ENCODE measurements at regions not wholly inside any gene's neighbourhood (a gene's known extent, or its start where the extent isn't known, plus 50 kb on each side); places are given as distances from the start of the nearest gene placed in this dataset.
"Not testable (repeated sequence)": the region's sequence is repeated elsewhere in the genome, so short reads cannot be mapped to it uniquely, and the experiment has no call there.

DNA sequence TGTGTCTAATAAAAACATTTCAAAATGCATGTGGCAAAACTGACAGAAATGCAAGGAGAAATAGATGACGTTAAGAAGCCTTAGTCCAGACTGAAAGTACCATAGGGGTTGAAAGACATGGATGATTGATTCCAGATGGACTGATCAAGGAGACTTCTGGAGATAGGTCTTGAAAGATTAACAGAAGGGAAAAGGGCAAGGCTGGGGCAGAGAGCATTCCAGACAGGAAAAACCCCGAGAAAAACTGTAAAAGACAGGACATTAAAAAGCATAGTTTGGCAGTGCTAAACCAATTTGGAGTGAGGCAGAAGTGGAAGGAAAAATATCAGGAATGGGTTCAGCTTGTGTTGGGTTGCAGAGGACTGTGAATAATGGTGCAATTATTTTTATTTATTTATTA is 375.2 kb upstream of the SGO1 start:
- TF ChIP-seq PRDM1 (tag by site-specific recombination; IDR thresholded peaks at IDR 0.05) (no peak), ZNF404 (tag by site-specific recombination; IDR thresholded peaks at IDR 0.05) (no peak), ZNF610 (tag by site-specific recombination; IDR thresholded peaks at IDR 0.05; ENCODE audit: borderline replicate concordance) (no peak), ZNF670 (tag by site-specific recombination; IDR thresholded peaks at IDR 0.05; ENCODE audit: low read depth) (no peak), BCL11B (tag by site-specific recombination; IDR thresholded peaks at IDR 0.05; ENCODE audit: low read depth) (no peak), ZFHX2 (tag by site-specific recombination; conservative IDR thresholded peaks at IDR 0.05) (no peak), ZNF664 (tag by site-specific recombination; IDR thresholded peaks at IDR 0.05) (no peak), HOXD13 (CRISPR knock-in tag; IDR thresholded peaks at IDR 0.05; ENCODE audit: borderline replicate concordance) (no peak)
- TF ChIP-seq, protein P1, sequence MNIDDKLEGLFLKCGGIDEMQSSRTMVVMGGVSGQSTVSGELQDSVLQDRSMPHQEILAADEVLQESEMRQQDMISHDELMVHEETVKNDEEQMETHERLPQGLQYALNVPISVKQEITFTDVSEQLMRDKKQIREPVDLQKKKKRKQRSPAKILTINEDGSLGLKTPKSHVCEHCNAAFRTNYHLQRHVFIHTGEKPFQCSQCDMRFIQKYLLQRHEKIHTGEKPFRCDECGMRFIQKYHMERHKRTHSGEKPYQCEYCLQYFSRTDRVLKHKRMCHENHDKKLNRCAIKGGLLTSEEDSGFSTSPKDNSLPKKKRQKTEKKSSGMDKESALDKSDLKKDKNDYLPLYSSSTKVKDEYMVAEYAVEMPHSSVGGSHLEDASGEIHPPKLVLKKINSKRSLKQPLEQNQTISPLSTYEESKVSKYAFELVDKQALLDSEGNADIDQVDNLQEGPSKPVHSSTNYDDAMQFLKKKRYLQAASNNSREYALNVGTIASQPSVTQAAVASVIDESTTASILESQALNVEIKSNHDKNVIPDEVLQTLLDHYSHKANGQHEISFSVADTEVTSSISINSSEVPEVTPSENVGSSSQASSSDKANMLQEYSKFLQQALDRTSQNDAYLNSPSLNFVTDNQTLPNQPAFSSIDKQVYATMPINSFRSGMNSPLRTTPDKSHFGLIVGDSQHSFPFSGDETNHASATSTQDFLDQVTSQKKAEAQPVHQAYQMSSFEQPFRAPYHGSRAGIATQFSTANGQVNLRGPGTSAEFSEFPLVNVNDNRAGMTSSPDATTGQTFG (tag by site-specific recombination; IDR thresholded peaks at IDR 0.05; ENCODE audit: borderline replicate concordance): no peak
- TF ChIP-seq, protein P2, sequence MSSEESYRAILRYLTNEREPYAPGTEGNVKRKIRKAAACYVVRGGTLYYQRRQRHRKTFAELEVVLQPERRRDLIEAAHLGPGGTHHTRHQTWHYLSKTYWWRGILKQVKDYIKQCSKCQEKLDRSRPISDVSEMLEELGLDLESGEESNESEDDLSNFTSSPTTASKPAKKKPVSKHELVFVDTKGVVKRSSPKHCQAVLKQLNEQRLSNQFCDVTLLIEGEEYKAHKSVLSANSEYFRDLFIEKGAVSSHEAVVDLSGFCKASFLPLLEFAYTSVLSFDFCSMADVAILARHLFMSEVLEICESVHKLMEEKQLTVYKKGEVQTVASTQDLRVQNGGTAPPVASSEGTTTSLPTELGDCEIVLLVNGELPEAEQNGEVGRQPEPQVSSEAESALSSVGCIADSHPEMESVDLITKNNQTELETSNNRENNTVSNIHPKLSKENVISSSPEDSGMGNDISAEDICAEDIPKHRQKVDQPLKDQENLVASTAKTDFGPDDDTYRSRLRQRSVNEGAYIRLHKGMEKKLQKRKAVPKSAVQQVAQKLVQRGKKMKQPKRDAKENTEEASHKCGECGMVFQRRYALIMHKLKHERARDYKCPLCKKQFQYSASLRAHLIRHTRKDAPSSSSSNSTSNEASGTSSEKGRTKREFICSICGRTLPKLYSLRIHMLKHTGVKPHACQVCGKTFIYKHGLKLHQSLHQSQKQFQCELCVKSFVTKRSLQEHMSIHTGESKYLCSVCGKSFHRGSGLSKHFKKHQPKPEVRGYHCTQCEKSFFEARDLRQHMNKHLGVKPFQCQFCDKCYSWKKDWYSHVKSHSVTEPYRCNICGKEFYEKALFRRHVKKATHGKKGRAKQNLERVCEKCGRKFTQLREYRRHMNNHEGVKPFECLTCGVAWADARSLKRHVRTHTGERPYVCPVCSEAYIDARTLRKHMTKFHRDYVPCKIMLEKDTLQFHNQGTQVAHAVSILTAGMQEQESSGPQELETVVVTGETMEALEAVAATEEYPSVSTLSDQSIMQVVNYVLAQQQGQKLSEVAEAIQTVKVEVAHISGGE (tag by site-specific recombination; conservative IDR thresholded peaks at IDR 0.05; ENCODE audit: low read depth): no peak
- no peak overlapping the region for H3K27ac ChIP-seq (ENCODE audit: extremely low read depth, low read depth, low read length)
- POLR2A ChIA-PET: no interaction called here
- no peaks in the 10 kb centered on the region for H3K9me3 ChIP-seq (ENCODE audit: control insufficient read depth, insufficient read depth, low read depth, low read length)
- no peaks in the 10 kb centered on the region for H3K36me3 ChIP-seq (ENCODE audit: control insufficient read depth in 2 of 2, insufficient read depth in 1 of 2, low read length in 2 of 2)
- CTCF ChIA-PET: no interaction called here
- H3K4me1 ChIP-seq (ENCODE audit: control insufficient read depth, insufficient read depth, low read length): no peaks in the 10 kb centered on the region
- no peak overlapping the region for H3K4me3 ChIP-seq (ENCODE audit: low read depth, low read length)

DNA sequence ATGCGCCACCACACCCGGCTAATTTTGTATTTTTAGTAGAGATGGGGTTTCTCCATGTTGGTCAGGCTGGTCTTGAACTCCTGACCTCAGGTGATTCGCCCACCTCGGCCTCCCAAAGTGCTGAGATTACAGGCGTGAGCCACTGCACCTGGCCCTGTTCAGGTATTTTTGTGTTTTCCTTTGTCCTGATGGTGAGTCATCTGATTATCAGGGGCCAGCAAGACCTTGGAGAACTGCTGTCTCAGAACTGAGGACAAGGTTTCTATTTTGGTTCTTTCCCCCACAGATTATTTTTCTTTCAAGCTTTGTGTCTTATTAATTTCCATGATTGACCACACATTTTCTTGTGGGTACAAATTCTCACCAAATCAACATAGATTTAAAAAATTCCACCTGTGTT is 374.4 kb upstream of the SGO1 start:
- CTCF ChIA-PET; H3K4me1 ChIP-seq (ENCODE audit: control insufficient read depth, insufficient read depth, low read length); H3K9me3 ChIP-seq (ENCODE audit: control insufficient read depth, insufficient read depth, low read depth, low read length); H3K36me3 ChIP-seq (ENCODE audit: control insufficient read depth in 2 of 2, insufficient read depth in 1 of 2, low read length in 2 of 2); H3K4me3 ChIP-seq (ENCODE audit: low read depth, low read length); H3K27ac ChIP-seq (ENCODE audit: extremely low read depth, low read depth, low read length); POLR2A ChIA-PET: not testable (repeated sequence)

DNA sequence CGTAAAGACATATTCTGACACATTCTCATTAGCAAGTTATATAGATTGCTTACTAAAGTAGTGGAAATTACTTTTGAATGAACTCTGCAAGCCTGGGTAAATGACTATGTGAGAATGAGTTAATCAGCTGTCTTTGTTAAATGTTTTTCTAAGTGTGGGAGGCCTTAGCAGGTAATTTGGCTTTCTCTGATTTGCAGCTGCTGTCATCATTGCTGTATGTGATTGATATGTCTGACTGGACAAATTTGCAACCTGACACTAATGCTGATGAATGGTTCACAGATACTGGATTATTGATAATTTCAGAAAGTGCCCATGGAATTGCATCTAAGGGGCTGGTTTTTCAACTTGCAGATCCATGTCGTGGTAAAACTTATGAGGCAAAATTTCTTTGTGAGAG is 372.2 kb upstream of the SGO1 start:
- no peak overlapping the region for H3K27ac ChIP-seq (ENCODE audit: extremely low read depth, low read depth, low read length)
- POLR2A ChIA-PET: no interaction called here
- H3K4me1 ChIP-seq (ENCODE audit: control insufficient read depth, insufficient read depth, low read length): no peaks in the 10 kb centered on the region
- H3K9me3 ChIP-seq (ENCODE audit: control insufficient read depth, insufficient read depth, low read depth, low read length): no peaks in the 10 kb centered on the region
- CTCF ChIA-PET: no interaction called here
- no peaks in the 10 kb centered on the region for H3K36me3 ChIP-seq (ENCODE audit: control insufficient read depth in 2 of 2, insufficient read depth in 1 of 2, low read length in 2 of 2)
- no peak overlapping the region for H3K4me3 ChIP-seq (ENCODE audit: low read depth, low read length)
- TF ChIP-seq, protein P3, sequence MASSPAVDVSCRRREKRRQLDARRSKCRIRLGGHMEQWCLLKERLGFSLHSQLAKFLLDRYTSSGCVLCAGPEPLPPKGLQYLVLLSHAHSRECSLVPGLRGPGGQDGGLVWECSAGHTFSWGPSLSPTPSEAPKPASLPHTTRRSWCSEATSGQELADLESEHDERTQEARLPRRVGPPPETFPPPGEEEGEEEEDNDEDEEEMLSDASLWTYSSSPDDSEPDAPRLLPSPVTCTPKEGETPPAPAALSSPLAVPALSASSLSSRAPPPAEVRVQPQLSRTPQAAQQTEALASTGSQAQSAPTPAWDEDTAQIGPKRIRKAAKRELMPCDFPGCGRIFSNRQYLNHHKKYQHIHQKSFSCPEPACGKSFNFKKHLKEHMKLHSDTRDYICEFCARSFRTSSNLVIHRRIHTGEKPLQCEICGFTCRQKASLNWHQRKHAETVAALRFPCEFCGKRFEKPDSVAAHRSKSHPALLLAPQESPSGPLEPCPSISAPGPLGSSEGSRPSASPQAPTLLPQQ (tag by site-specific recombination; IDR thresholded peaks at IDR 0.05): no peak
- TF ChIP-seq ZNF433 (tag by site-specific recombination; IDR thresholded peaks at IDR 0.05; ENCODE audit: low read depth) (no peak), ZNF549 (tag by site-specific recombination; IDR thresholded peaks at IDR 0.05) (no peak), ZFP41 (tag by site-specific recombination; IDR thresholded peaks at IDR 0.05; ENCODE audit: borderline replicate concordance) (no peak), ZNF621 (tag by site-specific recombination; IDR thresholded peaks at IDR 0.05) (no peak), ZNF132 (tag by site-specific recombination; IDR thresholded peaks at IDR 0.05; ENCODE audit: borderline replicate concordance) (no peak)
- TF ChIP-seq, protein P4, sequence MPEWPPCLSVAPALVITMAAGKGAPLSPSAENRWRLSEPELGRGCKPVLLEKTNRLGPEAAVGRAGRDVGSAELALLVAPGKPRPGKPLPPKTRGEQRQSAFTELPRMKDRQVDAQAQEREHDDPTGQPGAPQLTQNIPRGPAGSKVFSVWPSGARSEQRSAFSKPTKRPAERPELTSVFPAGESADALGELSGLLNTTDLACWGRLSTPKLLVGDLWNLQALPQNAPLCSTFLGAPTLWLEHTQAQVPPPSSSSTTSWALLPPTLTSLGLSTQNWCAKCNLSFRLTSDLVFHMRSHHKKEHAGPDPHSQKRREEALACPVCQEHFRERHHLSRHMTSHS (tag by site-specific recombination; IDR thresholded peaks at IDR 0.05): no peak
- TF ChIP-seq, protein P5, sequence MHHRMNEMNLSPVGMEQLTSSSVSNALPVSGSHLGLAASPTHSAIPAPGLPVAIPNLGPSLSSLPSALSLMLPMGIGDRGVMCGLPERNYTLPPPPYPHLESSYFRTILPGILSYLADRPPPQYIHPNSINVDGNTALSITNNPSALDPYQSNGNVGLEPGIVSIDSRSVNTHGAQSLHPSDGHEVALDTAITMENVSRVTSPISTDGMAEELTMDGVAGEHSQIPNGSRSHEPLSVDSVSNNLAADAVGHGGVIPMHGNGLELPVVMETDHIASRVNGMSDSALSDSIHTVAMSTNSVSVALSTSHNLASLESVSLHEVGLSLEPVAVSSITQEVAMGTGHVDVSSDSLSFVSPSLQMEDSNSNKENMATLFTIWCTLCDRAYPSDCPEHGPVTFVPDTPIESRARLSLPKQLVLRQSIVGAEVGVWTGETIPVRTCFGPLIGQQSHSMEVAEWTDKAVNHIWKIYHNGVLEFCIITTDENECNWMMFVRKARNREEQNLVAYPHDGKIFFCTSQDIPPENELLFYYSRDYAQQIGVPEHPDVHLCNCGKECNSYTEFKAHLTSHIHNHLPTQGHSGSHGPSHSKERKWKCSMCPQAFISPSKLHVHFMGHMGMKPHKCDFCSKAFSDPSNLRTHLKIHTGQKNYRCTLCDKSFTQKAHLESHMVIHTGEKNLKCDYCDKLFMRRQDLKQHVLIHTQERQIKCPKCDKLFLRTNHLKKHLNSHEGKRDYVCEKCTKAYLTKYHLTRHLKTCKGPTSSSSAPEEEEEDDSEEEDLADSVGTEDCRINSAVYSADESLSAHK (tag by site-specific recombination; IDR thresholded peaks at IDR 0.05): no peak
- TF ChIP-seq, protein P6, sequence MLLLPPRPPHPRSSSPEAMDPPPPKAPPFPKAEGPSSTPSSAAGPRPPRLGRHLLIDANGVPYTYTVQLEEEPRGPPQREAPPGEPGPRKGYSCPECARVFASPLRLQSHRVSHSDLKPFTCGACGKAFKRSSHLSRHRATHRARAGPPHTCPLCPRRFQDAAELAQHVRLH (tag by site-specific recombination; IDR thresholded peaks at IDR 0.05): no peak
- TF ChIP-seq, protein P7, sequence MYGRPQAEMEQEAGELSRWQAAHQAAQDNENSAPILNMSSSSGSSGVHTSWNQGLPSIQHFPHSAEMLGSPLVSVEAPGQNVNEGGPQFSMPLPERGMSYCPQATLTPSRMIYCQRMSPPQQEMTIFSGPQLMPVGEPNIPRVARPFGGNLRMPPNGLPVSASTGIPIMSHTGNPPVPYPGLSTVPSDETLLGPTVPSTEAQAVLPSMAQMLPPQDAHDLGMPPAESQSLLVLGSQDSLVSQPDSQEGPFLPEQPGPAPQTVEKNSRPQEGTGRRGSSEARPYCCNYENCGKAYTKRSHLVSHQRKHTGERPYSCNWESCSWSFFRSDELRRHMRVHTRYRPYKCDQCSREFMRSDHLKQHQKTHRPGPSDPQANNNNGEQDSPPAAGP (tag by site-specific recombination; IDR thresholded peaks at IDR 0.05): no peak
